ENCODE measurements at regions not wholly inside any gene's neighbourhood (a gene's known extent, or its start where the extent isn't known, plus 50 kb on each side); places are given as distances from the start of the nearest gene placed in this dataset.

DNA sequence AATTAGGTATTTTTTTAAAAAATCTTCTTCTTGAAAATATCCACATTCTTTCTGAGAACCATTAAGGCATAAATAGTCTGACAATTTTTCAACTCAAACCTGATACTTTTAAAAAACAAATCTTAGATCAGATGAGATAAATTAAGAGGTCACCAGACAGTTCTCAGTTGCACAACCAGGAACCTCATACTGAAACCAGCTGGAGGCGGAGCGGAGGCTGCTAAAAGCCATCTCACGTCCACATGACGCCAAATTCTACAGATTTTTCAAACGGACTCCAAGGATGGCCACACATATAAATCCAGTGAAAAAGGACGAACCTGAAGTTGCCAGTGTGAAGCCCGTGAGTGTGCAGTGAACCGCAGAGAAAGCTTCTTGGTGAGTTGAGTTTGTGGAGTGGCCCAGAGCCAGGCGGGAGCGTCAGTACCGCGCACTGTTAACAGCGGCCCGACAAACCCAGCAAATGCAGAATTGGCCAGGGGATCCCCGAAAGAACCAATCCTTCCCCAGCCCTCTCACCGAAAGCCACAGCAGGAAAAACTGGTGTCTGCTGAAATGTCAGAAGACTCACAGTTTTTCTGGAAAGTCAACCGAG, 53.1 kb upstream of the BBS5 start:
- POLR2A ChIA-PET = no interaction called here
- no peaks in the 10 kb centered on the region for H4K20me1 ChIP-seq (ENCODE audit: control insufficient read depth, insufficient read depth)
- CTCF ChIA-PET = no interaction called here
- SMC1A ChIA-PET (ENCODE audit: uncharacterized antibody, unreplicated experiment) = no interaction called here
- RAD21 ChIA-PET (ENCODE audit: unreplicated experiment) = no interaction called here
- no peak overlapping the region for H3K27ac ChIP-seq (ENCODE audit: control insufficient read depth, insufficient read depth)
- H3K9ac ChIP-seq (ENCODE audit: control insufficient read depth, insufficient read depth, low read length) = no peak overlapping the region
- no peak for DNase-seq (ENCODE audit: low read depth, low spot score)
- WGBS (ENCODE audit: insufficient coverage, insufficient replicate concordance, low lambda C conversion rate, missing lambda C conversion rate) = 53% methylated on average over 17 of the region's 17 CpGs
- no peak overlapping the region for H2AFZ ChIP-seq (ENCODE audit: control insufficient read depth, low read depth, low read length)
- in situ Hi-C loops (cut with MboI) (no loop called here), intact Hi-C loops (cut with micrococcal nuclease; ENCODE audit: unreplicated experiment) (no loop called here)
- FAIRE-seq = no peak
- TF ChIP-seq SREBF2 (IDR thresholded peaks at IDR 0.05; ENCODE audit: low read length) (no peak), CHD2 (IDR thresholded peaks at IDR 0.05; ENCODE audit: borderline replicate concordance, low read depth, low read length) (no peak)
- TF ChIP-seq, protein P1, sequence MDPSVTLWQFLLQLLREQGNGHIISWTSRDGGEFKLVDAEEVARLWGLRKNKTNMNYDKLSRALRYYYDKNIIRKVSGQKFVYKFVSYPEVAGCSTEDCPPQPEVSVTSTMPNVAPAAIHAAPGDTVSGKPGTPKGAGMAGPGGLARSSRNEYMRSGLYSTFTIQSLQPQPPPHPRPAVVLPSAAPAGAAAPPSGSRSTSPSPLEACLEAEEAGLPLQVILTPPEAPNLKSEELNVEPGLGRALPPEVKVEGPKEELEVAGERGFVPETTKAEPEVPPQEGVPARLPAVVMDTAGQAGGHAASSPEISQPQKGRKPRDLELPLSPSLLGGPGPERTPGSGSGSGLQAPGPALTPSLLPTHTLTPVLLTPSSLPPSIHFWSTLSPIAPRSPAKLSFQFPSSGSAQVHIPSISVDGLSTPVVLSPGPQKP (IDR thresholded peaks at IDR 0.05; ENCODE audit: low read depth, low read length) = no peak
- no peak for ATAC-seq
- no peaks in the 10 kb centered on the region for H3K79me2 ChIP-seq (ENCODE audit: control insufficient read depth, insufficient read depth, low read length)
- no peak overlapping the region for H3K4me2 ChIP-seq (ENCODE audit: control insufficient read depth, insufficient read depth)
- no peaks in the 10 kb centered on the region for H3K4me1 ChIP-seq (ENCODE audit: control insufficient read depth, insufficient read depth, low read length)
- no peak overlapping the region for H3K4me3 ChIP-seq
- BruUV-seq (replicated peaks) = no TSS peak
- no peaks in the 10 kb centered on the region for H3K36me3 ChIP-seq (ENCODE audit: control insufficient read depth in 2 of 2, insufficient read depth in 2 of 2, low read length in 1 of 2)
- no peaks in the 10 kb centered on the region for H3K9me3 ChIP-seq (replicated peaks; ENCODE audit: control insufficient read depth, insufficient read depth, low read length)
- H3K27me3 ChIP-seq (replicated peaks in 1 of 2; ENCODE audit: control insufficient read depth in 2 of 2, insufficient read depth in 2 of 2, low read length in 1 of 2) = no peaks in the 10 kb centered on the region

DNA sequence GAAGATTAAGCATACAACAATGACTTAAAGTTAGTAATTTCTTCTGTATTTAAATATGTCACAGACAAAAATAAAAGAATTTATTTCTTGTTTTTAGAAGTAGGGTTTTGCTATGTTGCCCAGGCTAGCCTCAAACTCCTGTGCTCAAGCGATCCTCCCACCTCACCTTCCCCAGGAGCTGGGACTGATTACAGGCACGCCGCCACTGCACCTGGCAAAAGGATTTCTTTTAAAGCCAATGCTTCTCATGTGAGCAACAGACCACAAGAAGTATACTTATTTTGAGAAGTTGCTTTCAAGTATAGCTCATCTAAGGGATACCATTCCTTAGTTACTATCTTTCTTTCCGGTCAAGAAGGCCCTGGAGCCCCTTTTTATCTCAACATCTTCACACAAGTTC, 57.2 kb upstream of the BBS5 start:
- WGBS (ENCODE audit: insufficient coverage, insufficient replicate concordance, low lambda C conversion rate, missing lambda C conversion rate) = 24% methylated on average over 4 of the region's 4 CpGs
- ChIA-PET RAD21 (ENCODE audit: unreplicated experiment) (no interaction called here), POLR2A (no interaction called here), CTCF (no interaction called here), SMC1A (ENCODE audit: uncharacterized antibody, unreplicated experiment) (interaction anchor here (0.5 kb wide), 1 partner anchor 236 kb away, joined by 3 read pairs; no protein-coding TSS in a partner anchor)
- Histone ChIP-seq H4K20me1 (ENCODE audit: control insufficient read depth, insufficient read depth) (no peaks in the 10 kb centered on the region), H3K4me2 (ENCODE audit: control insufficient read depth, insufficient read depth) (no peak overlapping the region), H2AFZ (ENCODE audit: control insufficient read depth, low read depth, low read length) (no peak overlapping the region), H3K9ac (ENCODE audit: control insufficient read depth, insufficient read depth, low read length) (no peak overlapping the region), H3K4me1 (ENCODE audit: control insufficient read depth, insufficient read depth, low read length) (no peaks in the 10 kb centered on the region), H3K36me3 (ENCODE audit: control insufficient read depth in 2 of 2, insufficient read depth in 2 of 2, low read length in 1 of 2) (no peaks in the 10 kb centered on the region), H3K9me3 (replicated peaks; ENCODE audit: control insufficient read depth, insufficient read depth, low read length) (no peaks in the 10 kb centered on the region), H3K79me2 (ENCODE audit: control insufficient read depth, insufficient read depth, low read length) (no peaks in the 10 kb centered on the region), H3K27me3 (replicated peaks in 1 of 2; ENCODE audit: control insufficient read depth in 2 of 2, insufficient read depth in 2 of 2, low read length in 1 of 2) (no peaks in the 10 kb centered on the region), H3K4me3 (no peak overlapping the region), H3K27ac (ENCODE audit: control insufficient read depth, insufficient read depth) (no peak overlapping the region)
- no peak for ATAC-seq
- FAIRE-seq = no peak
- no peak for DNase-seq (ENCODE audit: low read depth, low spot score)
- no TSS peak for BruUV-seq (replicated peaks)
- in situ Hi-C loops (cut with MboI) = no loop called here
- intact Hi-C loops (cut with micrococcal nuclease; ENCODE audit: unreplicated experiment) = no loop called here
- no peak for TF ChIP-seq BACH1 (IDR thresholded peaks at IDR 0.05; ENCODE audit: borderline replicate concordance)
- TF ChIP-seq POLR2AphosphoS2 (IDR thresholded peaks at IDR 0.05; ENCODE audit: low read depth, low read length) = no peak
- TF ChIP-seq ZBED1 (IDR thresholded peaks at IDR 0.05; ENCODE audit: borderline replicate concordance) = no peak
- no peak for TF ChIP-seq BHLHE40 (IDR thresholded peaks at IDR 0.05; ENCODE audit: borderline replicate concordance in 1 of 2, low read depth in 2 of 2, low read length in 1 of 2)
- TF ChIP-seq YY1 (IDR thresholded peaks at IDR 0.05; ENCODE audit: low read depth, low read length) = no peak
- TF ChIP-seq, protein P2, sequence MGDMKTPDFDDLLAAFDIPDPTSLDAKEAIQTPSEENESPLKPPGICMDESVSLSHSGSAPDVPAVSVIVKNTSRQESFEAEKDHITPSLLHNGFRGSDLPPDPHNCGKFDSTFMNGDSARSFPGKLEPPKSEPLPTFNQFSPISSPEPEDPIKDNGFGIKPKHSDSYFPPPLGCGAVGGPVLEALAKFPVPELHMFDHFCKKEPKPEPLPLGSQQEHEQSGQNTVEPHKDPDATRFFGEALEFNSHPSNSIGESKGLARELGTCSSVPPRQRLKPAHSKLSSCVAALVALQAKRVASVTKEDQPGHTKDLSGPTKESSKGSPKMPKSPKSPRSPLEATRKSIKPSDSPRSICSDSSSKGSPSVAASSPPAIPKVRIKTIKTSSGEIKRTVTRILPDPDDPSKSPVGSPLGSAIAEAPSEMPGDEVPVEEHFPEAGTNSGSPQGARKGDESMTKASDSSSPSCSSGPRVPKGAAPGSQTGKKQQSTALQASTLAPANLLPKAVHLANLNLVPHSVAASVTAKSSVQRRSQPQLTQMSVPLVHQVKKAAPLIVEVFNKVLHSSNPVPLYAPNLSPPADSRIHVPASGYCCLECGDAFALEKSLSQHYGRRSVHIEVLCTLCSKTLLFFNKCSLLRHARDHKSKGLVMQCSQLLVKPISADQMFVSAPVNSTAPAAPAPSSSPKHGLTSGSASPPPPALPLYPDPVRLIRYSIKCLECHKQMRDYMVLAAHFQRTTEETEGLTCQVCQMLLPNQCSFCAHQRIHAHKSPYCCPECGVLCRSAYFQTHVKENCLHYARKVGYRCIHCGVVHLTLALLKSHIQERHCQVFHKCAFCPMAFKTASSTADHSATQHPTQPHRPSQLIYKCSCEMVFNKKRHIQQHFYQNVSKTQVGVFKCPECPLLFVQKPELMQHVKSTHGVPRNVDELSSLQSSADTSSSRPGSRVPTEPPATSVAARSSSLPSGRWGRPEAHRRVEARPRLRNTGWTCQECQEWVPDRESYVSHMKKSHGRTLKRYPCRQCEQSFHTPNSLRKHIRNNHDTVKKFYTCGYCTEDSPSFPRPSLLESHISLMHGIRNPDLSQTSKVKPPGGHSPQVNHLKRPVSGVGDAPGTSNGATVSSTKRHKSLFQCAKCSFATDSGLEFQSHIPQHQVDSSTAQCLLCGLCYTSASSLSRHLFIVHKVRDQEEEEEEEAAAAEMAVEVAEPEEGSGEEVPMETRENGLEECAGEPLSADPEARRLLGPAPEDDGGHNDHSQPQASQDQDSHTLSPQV (IDR thresholded peaks at IDR 0.05) = no peak
- TF ChIP-seq STAT3 (IDR thresholded peaks at IDR 0.05; ENCODE audit: low read depth, low read length) = no peak
- TF ChIP-seq MEF2B (IDR thresholded peaks at IDR 0.05; ENCODE audit: partially characterized antibody, poor library complexity, severe bottlenecking) = no peak
- TF ChIP-seq, protein P3, sequence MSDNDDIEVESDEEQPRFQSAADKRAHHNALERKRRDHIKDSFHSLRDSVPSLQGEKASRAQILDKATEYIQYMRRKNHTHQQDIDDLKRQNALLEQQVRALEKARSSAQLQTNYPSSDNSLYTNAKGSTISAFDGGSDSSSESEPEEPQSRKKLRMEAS (IDR thresholded peaks at IDR 0.05; ENCODE audit: low read depth, low read length) = no peak
